ENCODE measurements at regions not wholly inside any gene's neighbourhood (a gene's known extent, or its start where the extent isn't known, plus 50 kb on each side); places are given as distances from the start of the nearest gene placed in this dataset.

DNA sequence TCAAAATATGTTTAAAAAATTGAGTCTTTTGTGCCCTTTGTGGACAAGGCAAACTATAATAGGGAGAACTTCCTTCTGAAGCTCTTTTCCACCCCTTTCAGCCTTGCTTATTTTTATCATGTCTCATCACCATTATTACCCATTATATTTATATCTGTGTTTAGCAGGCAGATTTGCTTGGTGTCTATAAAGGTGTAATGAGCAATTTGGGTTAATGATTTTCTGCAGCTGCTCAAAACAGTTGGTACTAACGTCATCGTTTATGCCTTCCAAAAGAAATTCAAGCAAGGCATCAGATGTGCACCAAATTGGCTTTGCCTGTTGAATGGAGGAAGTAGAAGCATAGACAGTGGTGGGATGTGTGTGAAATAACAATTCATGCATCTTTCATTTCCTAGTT is 483.7 kb upstream of the SGO1 start:
- TF ChIP-seq MXI1 (conservative IDR thresholded peaks at IDR 0.05; ENCODE audit: poor library complexity, severe bottlenecking) (no peak), EP300 (conservative IDR thresholded peaks at IDR 0.05; ENCODE audit: poor library complexity, severe bottlenecking) (no peak), POLR2AphosphoS5 (IDR thresholded peaks at IDR 0.05) (no peak)
- TF ChIP-seq, protein P1, sequence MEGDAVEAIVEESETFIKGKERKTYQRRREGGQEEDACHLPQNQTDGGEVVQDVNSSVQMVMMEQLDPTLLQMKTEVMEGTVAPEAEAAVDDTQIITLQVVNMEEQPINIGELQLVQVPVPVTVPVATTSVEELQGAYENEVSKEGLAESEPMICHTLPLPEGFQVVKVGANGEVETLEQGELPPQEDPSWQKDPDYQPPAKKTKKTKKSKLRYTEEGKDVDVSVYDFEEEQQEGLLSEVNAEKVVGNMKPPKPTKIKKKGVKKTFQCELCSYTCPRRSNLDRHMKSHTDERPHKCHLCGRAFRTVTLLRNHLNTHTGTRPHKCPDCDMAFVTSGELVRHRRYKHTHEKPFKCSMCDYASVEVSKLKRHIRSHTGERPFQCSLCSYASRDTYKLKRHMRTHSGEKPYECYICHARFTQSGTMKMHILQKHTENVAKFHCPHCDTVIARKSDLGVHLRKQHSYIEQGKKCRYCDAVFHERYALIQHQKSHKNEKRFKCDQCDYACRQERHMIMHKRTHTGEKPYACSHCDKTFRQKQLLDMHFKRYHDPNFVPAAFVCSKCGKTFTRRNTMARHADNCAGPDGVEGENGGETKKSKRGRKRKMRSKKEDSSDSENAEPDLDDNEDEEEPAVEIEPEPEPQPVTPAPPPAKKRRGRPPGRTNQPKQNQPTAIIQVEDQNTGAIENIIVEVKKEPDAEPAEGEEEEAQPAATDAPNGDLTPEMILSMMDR (IDR thresholded peaks at IDR 0.05; ENCODE audit: poor library complexity, severe bottlenecking): no peak
- TF ChIP-seq, protein P2, sequence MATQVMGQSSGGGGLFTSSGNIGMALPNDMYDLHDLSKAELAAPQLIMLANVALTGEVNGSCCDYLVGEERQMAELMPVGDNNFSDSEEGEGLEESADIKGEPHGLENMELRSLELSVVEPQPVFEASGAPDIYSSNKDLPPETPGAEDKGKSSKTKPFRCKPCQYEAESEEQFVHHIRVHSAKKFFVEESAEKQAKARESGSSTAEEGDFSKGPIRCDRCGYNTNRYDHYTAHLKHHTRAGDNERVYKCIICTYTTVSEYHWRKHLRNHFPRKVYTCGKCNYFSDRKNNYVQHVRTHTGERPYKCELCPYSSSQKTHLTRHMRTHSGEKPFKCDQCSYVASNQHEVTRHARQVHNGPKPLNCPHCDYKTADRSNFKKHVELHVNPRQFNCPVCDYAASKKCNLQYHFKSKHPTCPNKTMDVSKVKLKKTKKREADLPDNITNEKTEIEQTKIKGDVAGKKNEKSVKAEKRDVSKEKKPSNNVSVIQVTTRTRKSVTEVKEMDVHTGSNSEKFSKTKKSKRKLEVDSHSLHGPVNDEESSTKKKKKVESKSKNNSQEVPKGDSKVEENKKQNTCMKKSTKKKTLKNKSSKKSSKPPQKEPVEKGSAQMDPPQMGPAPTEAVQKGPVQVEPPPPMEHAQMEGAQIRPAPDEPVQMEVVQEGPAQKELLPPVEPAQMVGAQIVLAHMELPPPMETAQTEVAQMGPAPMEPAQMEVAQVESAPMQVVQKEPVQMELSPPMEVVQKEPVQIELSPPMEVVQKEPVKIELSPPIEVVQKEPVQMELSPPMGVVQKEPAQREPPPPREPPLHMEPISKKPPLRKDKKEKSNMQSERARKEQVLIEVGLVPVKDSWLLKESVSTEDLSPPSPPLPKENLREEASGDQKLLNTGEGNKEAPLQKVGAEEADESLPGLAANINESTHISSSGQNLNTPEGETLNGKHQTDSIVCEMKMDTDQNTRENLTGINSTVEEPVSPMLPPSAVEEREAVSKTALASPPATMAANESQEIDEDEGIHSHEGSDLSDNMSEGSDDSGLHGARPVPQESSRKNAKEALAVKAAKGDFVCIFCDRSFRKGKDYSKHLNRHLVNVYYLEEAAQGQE (IDR thresholded peaks at IDR 0.05; ENCODE audit: borderline replicate concordance): no peak

All from neural cell (in vitro differentiated cells).